Activated naive CD4-positive, alpha-beta T cell treated with anti-CD3 and anti-CD28 coated beads for 36 hours (primary cell): ENCODE measurements at regions not wholly inside any gene's neighbourhood (a gene's known extent, or its start where the extent isn't known, plus 50 kb on each side); places are given as distances from the start of the nearest gene placed in this dataset.
"Not testable (repeated sequence)": the region's sequence is repeated elsewhere in the genome, so short reads cannot be mapped to it uniquely, and the experiment has no call there.

ENCODE experiments used
- CTCF ChIA-PET: fragments of 350-600 bp; sonication (Branson Sonifier 250); formaldehyde crosslinking; loops from one replicate; lab custom pipeline; 2021; ENCODE audit warnings: antibody characterized with exemption; lab: Charles Lee
- DNase-seq: peaks from one replicate; pipeline ENCODE4 v3.0.0-alpha.2; 2020
- H3K27ac Mint-ChIP-seq: one replicate; pipeline ENCODE4 v1.8.0; 2021; ENCODE audit warnings: mild to moderate bottlenecking, mixed read lengths
- H3K27me3 Mint-ChIP-seq: one replicate; pipeline ENCODE4 v1.8.0; 2021; ENCODE audit warnings: low read depth, mixed read lengths
- H3K36me3 Mint-ChIP-seq: one replicate; pipeline ENCODE4 v1.8.0; 2021; ENCODE audit warnings: low read depth, mixed read lengths
- H3K4me1 Mint-ChIP-seq: one replicate; pipeline ENCODE4 v1.8.0; 2021; ENCODE audit warnings: low read depth, mixed read lengths
- H3K4me3 Mint-ChIP-seq: one replicate; pipeline ENCODE4 v1.8.0; 2021; ENCODE audit warnings: mild to moderate bottlenecking, moderate library complexity, mixed read lengths
- H3K9me3 Mint-ChIP-seq: one replicate; pipeline ENCODE4 v1.8.0; 2021; ENCODE audit warnings: mixed read lengths
- intact Hi-C: fragments of 100-400 bp; cut with micrococcal nuclease; formaldehyde crosslinking; loops from one replicate; pipeline ENCODE4 v1.15.1; 2023

DNA sequence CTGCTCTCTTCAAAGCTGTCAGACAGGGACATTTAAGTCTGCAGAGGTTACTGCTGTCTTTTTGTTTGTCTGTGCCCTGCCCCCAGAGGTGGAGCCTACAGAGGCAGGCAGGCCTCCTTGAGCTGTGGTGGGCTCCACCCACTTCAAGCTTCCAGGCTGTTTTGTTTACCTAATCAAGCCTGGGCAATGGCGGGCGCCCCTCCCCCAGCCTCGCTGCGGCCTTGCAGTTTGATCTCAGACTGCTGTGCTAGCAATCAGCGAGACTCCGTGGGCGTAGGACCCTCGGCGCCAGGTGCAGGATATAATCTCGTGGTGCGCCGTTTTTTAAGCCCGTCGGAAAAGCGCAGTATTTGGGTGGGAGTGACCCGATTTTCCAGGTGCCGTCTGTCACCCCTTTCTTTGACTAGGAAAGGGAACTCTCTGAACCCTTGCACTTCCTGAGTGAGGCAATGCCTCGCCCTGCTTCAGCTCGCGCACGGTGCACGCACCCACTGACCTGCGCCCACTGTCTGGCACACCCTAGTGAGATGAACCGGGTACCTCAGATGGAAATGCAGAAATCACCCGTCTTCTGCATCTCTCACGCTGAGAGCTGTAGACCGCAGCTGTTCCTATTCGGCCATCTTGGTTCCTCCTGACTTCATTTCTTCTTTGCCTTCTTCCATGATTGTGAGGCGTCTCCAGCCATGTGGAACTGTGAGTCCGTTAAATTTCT lies 93.5 kb upstream of the EYA4 start:
- H3K4me3 Mint-ChIP-seq, CTCF ChIA-PET, H3K27ac Mint-ChIP-seq, H3K4me1 Mint-ChIP-seq, H3K36me3 Mint-ChIP-seq, H3K9me3 Mint-ChIP-seq, H3K27me3 Mint-ChIP-seq, intact Hi-C loops, DNase-seq: not testable (repeated sequence)

DNA sequence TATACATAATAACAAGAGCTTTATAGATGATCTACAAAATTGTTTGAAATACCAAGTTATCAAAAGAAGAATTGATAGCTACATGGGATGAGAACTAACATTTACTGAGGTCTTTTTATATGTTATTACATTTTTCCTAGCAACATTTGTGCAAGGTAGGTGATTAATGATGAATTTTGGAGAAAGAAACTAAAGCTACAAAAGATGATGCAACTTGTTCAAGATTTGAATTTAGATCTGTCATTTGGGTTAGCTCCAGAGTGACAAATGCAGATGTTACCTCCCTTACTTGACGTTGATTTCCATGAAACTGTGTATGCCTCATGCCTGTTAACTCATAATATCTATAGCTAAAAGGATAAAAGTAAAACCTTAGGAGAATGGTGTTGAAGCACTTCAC lies 84.5 kb upstream of the EYA4 start:
- Mint-ChIP-seq H3K4me1 (no peaks in the 10 kb centered on the region), H3K4me3 (no peak overlapping the region), H3K27ac (no peak overlapping the region), H3K27me3 (no peaks in the 10 kb centered on the region), H3K36me3 (no peaks in the 10 kb centered on the region), H3K9me3 (peaks cover 4% of the 10 kb centered on the region)
- intact Hi-C loops, result no loop called here
- no peak for DNase-seq
- CTCF ChIA-PET, result interaction anchor here (0.7 kb wide), 1 partner anchor 14 kb away, joined by 3 read pairs; no protein-coding TSS in a partner anchor

DNA sequence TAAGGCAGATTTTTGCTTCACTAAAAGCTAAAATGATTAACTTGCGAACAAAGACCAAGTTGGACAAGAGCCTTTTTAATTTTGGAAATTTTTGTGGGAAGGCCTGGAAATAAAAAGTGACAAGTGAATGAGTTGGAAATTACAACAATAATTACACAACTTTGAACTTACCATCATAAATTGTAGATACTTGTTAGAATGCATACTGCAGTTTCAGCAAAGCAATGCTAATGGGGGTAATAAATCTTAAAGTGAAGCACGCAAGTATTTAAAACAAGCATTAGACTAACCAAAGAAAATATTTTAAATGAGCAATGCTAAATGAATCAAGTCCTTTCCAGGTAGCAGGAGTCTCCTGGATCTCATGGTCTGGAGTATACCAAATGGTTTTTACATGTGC lies 83.2 kb upstream of the EYA4 start:
- Mint-ChIP-seq H3K27ac (no peak overlapping the region), H3K4me3 (no peak overlapping the region), H3K36me3 (no peaks in the 10 kb centered on the region), H3K27me3 (no peaks in the 10 kb centered on the region), H3K4me1 (no peaks in the 10 kb centered on the region), H3K9me3 (peaks cover 2% of the 10 kb centered on the region)
- CTCF ChIA-PET, result no interaction called here
- intact Hi-C loops, result no loop called here
- no peak for DNase-seq

DNA sequence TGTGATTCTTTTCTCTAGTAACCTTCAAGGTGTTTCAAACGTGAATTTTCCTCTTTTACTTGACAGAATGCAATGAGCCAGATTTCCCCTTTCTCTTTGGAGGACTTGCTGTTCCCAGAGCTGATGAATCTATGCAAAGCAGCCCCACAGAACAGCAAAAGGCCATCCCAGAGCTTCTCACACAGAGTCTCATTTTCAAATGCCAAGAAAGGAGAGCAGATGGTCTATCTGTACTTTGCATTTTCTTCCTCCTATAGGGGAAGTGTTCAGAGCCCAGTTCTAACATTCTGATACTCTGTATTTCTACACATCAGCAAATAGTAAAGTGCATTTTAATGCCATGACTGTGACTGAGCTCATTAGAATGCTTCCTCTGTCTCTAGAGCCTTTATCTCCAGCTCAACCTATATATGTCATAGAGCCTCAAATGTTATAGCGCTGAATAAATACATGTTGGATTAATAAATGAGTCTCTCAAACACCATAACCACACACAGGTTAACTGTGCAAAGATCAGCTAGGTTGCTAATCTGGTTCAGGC lies 81.8 kb upstream of the EYA4 start:
- Mint-ChIP-seq H3K9me3 (no peaks in the 10 kb centered on the region), H3K27ac (no peak overlapping the region), H3K4me3 (no peak overlapping the region), H3K4me1 (no peaks in the 10 kb centered on the region), H3K27me3 (peaks cover under 1% of the 10 kb centered on the region), H3K36me3 (no peaks in the 10 kb centered on the region)
- intact Hi-C loops, result no loop called here
- CTCF ChIA-PET, result interaction anchor here (0.6 kb wide), 2 partner anchors 122 to 768 kb away, joined by 3 to 4 read pairs; no protein-coding TSS in a partner anchor
- no peak for DNase-seq

DNA sequence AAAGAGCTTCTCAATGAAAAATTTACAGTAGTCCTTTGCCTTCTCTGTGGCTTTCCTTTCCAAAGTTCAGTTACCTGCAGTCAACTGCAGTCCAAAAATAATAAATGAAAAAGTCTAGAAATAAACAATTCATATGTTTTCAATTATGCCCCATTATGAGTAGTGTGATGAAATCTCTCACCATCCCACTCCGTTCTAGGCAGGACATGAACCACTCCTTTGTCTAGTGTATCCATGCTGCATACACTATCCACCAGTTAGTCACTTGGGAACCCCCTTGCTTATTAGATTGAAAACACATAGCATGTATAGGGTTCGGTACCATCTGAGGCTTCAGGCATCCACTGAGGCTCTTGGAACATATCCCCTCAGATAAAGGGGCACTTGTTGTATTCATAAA lies 80.6 kb upstream of the EYA4 start:
- Mint-ChIP-seq H3K36me3 (no peaks in the 10 kb centered on the region), H3K27ac (no peak overlapping the region), H3K4me3 (no peak overlapping the region), H3K27me3 (peaks cover 3% of the 10 kb centered on the region), H3K9me3 (no peaks in the 10 kb centered on the region), H3K4me1 (no peaks in the 10 kb centered on the region)
- intact Hi-C loops, result no loop called here
- DNase-seq, result no peak
- CTCF ChIA-PET, result no interaction called here

DNA sequence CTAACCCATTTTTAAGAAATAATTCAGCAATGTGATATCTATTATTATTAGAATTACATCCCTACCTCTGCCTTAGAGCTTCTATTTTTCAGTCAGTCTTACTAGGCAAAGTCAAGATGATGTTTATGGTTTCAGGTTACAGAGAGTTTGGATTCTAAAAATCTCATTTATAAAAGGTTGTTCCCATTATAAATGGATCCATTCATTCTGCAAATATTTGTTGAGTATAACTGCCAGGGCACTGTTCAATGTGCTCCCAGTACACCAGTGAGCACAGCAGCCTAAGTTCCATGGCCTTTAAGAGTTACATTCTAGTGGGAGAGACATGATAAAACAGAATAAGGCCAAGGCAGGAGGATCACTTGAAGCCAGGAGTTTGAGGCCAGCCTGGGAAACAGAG lies 75.9 kb upstream of the EYA4 start:
- Mint-ChIP-seq H3K27me3 (peaks cover 3% of the 10 kb centered on the region), H3K27ac (no peak overlapping the region), H3K9me3 (no peaks in the 10 kb centered on the region), H3K4me1 (no peaks in the 10 kb centered on the region), H3K4me3 (no peak overlapping the region), H3K36me3 (no peaks in the 10 kb centered on the region)
- DNase-seq, result no peak
- CTCF ChIA-PET, result no interaction called here
- intact Hi-C loops, result no loop called here

DNA sequence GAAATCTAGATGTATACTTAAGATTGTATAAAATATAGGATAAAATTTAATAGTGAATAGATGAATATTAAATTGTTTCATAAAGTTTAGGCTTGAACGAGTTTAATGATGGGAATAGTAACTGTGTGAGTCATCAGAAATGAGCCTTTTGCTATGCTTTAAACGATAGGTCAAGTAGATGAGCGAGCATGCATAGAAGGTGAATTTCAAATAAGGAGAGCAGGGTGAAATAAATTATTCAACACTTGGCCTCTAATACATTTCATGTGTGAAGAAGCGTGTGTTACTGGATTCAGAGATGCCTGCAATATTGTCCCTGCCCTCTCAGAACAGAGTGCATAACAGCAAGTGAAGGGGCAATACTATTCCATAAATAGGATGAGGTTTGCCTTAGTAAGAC lies 74.4 kb upstream of the EYA4 start:
- no peak overlapping the region for H3K27ac Mint-ChIP-seq
- intact Hi-C loops, result no loop called here
- CTCF ChIA-PET, result no interaction called here

DNA sequence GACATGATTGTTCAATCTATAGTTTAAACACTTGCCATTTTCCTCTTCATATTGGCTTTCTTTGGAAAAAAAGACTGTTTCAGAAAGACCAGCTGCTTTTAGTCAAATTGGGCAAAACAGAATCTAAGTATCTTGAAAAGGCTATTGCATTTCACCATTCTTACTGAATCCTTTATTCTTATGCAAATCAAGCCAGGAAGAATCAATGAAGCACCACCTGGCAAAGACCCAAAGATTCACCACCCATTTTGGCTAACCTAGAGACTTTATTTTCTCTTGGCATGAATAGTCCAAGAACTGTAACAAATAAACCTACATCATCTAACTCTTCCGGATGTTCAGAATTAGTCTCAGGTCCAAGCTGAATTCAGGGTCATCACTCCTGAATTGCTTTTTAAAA lies 71.3 kb upstream of the EYA4 start:
- no peak overlapping the region for H3K27ac Mint-ChIP-seq
- intact Hi-C loops, result no loop called here
- H3K9me3 Mint-ChIP-seq, result peaks cover 2% of the 10 kb centered on the region
- no peaks in the 10 kb centered on the region for H3K36me3 Mint-ChIP-seq
- no peaks in the 10 kb centered on the region for H3K27me3 Mint-ChIP-seq
- no peaks in the 10 kb centered on the region for H3K4me1 Mint-ChIP-seq
- CTCF ChIA-PET, result interaction anchor here (1.3 kb wide), 1 partner anchor 15 kb away, joined by 3 read pairs; no protein-coding TSS in a partner anchor
- DNase-seq, result no peak
- no peak overlapping the region for H3K4me3 Mint-ChIP-seq

More for the DNA sequence above, 74.4 kb upstream of the EYA4 start:
- Mint-ChIP-seq H3K27me3 (peaks cover 3% of the 10 kb centered on the region), H3K4me1 (no peaks in the 10 kb centered on the region), H3K9me3 (no peaks in the 10 kb centered on the region), H3K4me3 (no peak overlapping the region), H3K36me3 (no peaks in the 10 kb centered on the region)
- no peak for DNase-seq

DNA sequence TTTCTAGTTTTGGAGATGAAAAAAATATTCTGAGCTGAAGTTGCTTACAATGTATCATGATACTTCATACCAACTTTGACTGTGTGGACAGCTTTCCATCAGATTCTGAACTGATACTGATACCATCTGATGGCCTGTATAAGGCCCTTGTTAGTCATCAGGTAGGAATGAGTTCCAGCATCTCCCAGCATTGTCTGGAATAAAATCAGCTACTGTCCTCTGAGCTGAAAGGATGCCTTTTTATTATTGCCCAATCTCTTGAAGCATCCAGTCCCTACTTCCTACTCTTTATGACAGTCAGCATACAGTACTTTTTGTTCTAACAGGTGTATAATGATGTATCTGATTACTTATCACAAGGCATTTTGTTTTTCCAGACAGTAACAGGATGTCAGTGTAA lies 70.6 kb upstream of the EYA4 start:
- intact Hi-C loops, result no loop called here
- Mint-ChIP-seq H3K36me3 (no peaks in the 10 kb centered on the region), H3K4me1 (no peaks in the 10 kb centered on the region), H3K9me3 (peaks cover 2% of the 10 kb centered on the region), H3K27me3 (no peaks in the 10 kb centered on the region), H3K4me3 (no peak overlapping the region), H3K27ac (no peak overlapping the region)
- CTCF ChIA-PET, result interaction anchor here (0.6 to 1.3 kb wide), 4 partner anchors 14 to 324 kb away, joined by 3 read pairs; no protein-coding TSS in a partner anchor
- DNase-seq, result no peak

DNA sequence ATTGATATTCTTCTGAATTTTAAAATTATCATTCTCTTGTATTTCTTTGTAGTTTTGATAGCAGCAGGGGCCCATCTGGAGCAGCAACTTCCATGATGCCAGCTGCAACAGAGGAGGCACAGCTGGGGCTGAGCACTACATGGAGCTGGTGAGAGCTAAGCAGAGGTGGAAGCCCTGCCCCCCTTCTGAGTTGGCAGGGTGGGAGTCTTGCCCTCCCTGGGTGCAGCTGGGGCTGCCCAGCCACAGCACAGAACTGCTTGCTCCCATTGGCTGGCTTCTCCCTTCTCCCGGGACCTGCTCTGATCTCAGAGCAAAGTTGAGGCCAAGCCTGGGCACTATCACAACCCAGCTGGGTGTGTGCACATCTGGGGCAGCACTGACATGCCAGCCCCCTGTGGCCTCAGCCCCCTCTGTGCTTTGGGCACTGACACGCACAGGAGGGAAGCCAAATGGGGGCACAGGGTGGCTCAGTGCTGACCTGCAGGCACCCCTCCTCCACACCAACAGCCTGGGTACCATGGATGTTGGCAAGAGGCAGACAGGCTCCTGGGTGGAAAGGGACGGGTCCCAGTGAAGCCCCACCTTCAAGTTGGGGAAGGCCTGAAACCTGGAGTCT lies 69.1 kb upstream of the EYA4 start:
- CTCF ChIA-PET, result interaction anchor here (1.3 kb wide), 1 partner anchor 15 kb away, joined by 3 read pairs; no protein-coding TSS in a partner anchor
- intact Hi-C loops, result no loop called here

DNA sequence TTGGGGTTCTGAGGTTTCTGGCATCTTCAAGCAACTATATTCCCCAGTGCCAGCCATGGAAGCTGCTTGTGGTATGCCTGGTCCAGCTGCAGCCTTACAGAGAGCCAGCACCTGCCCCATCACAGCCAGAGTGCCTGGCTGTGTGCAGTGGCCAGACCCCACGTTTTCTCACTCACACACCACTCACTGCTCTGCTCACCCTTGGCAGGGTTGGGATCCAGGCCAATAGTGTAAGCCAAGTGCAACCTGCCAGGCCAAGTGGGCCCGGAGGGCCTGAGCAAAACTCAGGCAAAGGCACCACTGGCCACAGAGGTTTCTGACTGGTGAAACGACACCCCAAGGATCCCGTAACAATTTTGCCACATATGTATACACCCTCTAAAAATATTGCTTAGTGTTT lies 67.9 kb upstream of the EYA4 start:
- Mint-ChIP-seq H3K27me3 (no peaks in the 10 kb centered on the region), H3K27ac (no peak overlapping the region)
- CTCF ChIA-PET, result interaction anchor here (1.3 kb wide), 1 partner anchor 14 kb away, joined by 3 read pairs; no protein-coding TSS in a partner anchor

More for the DNA sequence above, 69.1 kb upstream of the EYA4 start:
- no peak for DNase-seq
- H3K27me3 Mint-ChIP-seq, result no peaks in the 10 kb centered on the region
- H3K36me3 Mint-ChIP-seq, result no peaks in the 10 kb centered on the region
- peaks cover 2% of the 10 kb centered on the region for H3K9me3 Mint-ChIP-seq
- no peaks in the 10 kb centered on the region for H3K4me1 Mint-ChIP-seq
- H3K4me3 Mint-ChIP-seq, result no peak overlapping the region
- H3K27ac Mint-ChIP-seq, result no peak overlapping the region

DNA sequence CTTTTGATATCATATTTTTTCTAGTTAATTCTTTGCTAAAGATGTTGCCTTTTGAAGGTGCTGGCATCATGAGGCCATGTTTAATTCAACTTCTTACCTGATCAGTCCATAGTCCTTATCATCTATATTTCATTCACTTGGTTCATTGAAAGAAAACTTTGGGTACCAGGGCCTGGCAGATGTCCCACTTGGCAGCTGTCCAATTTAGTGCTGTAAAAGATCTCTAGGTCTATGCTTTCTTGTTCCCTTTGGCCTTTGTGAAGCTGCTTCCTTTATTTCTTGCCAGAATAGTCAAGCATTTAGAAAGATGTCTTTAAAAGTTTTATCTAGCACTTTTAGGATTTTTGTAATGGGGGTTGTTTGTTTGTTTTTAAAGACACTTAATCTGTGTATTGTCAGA lies 61.7 kb upstream of the EYA4 start:
- intact Hi-C loops, result no loop called here
- peaks cover 6% of the 10 kb centered on the region for H3K27me3 Mint-ChIP-seq
- H3K4me3 Mint-ChIP-seq, result no peak overlapping the region
- CTCF ChIA-PET, result interaction anchor here (0.6 kb wide), 1 partner anchor 758 kb away, joined by 3 read pairs; no protein-coding TSS in a partner anchor
- no peak for DNase-seq
- no peak overlapping the region for H3K27ac Mint-ChIP-seq
- H3K4me1 Mint-ChIP-seq, result no peaks in the 10 kb centered on the region
- peaks cover 5% of the 10 kb centered on the region for H3K9me3 Mint-ChIP-seq
- H3K36me3 Mint-ChIP-seq, result no peaks in the 10 kb centered on the region

More for the DNA sequence above, 67.9 kb upstream of the EYA4 start:
- H3K36me3 Mint-ChIP-seq, result no peaks in the 10 kb centered on the region
- peaks cover 3% of the 10 kb centered on the region for H3K9me3 Mint-ChIP-seq
- intact Hi-C loops, result no loop called here
- no peak overlapping the region for H3K4me3 Mint-ChIP-seq
- H3K4me1 Mint-ChIP-seq, result no peaks in the 10 kb centered on the region
- DNase-seq, result no peak
